Fibroblast of villous mesenchyme (primary cell): ENCODE measurements at regions not wholly inside any gene's neighbourhood (a gene's known extent, or its start where the extent isn't known, plus 50 kb on each side); places are given as distances from the start of the nearest gene placed in this dataset.

ENCODE experiments used
- DNase-seq: peaks from one replicate; pipeline ENCODE4 v3.0.0-alpha.2; 2010; ENCODE audit warnings: low read depth
- H3K4me3 ChIP-seq: 2 replicates; pipeline ENCODE4 v1.5.1; 2011; ENCODE audit warnings: low read depth, mild to moderate bottlenecking, low read length
- TF ChIP-seq, protein P1 (sequence below): IDR thresholded peaks from 2 replicates; pipeline ENCODE4 v1.5.1; 2012; ENCODE audit warnings: low read depth, mild to moderate bottlenecking, low read length; ENCODE audit not compliant: insufficient read depth

DNA sequence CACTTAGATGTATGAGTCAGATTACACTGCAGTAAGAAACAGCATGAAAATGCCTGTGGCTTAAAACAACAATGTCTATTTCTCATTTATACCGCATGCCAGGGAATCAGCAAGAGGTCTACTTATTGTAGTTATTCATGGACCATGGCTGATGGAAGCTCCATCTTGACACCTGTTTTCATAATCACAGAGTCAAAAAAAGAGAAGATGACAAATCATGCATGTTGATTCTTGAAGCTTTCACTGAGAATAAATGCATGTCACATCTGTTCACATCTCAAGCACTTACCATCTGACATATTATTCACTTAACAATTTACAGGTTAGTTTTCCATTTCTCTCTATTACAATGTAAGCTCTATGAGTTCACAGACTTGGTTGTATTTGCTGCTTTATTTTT, 194.2 kb upstream of the SLITRK2 start:
- H3K4me3 ChIP-seq = no peak overlapping the region
- DNase-seq = no peak
- TF ChIP-seq, protein P1, sequence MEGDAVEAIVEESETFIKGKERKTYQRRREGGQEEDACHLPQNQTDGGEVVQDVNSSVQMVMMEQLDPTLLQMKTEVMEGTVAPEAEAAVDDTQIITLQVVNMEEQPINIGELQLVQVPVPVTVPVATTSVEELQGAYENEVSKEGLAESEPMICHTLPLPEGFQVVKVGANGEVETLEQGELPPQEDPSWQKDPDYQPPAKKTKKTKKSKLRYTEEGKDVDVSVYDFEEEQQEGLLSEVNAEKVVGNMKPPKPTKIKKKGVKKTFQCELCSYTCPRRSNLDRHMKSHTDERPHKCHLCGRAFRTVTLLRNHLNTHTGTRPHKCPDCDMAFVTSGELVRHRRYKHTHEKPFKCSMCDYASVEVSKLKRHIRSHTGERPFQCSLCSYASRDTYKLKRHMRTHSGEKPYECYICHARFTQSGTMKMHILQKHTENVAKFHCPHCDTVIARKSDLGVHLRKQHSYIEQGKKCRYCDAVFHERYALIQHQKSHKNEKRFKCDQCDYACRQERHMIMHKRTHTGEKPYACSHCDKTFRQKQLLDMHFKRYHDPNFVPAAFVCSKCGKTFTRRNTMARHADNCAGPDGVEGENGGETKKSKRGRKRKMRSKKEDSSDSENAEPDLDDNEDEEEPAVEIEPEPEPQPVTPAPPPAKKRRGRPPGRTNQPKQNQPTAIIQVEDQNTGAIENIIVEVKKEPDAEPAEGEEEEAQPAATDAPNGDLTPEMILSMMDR = no peak

DNA sequence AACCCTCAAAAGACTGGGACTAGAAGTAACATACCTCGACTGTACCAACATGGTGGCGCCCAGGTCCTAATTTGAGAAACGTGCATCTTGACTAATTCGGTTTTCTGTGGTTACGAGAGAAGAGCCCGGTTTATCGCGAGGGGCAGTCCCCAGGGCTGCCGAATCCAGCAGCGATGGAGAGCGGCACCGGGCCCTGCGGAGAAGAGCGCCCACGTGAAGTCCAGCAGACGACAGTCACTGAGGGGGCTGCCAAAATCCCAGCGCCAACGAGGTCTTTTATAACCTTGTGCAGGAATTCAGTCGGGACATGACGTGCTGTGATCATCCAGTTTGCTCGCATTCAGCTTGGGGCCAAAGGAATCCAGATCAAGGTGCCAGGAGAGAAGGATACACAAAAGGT, 187.5 kb upstream of the SLITRK2 start:
- DNase-seq = no peak
- no peak overlapping the region for H3K4me3 ChIP-seq
- TF ChIP-seq, protein P1 = no peak

DNA sequence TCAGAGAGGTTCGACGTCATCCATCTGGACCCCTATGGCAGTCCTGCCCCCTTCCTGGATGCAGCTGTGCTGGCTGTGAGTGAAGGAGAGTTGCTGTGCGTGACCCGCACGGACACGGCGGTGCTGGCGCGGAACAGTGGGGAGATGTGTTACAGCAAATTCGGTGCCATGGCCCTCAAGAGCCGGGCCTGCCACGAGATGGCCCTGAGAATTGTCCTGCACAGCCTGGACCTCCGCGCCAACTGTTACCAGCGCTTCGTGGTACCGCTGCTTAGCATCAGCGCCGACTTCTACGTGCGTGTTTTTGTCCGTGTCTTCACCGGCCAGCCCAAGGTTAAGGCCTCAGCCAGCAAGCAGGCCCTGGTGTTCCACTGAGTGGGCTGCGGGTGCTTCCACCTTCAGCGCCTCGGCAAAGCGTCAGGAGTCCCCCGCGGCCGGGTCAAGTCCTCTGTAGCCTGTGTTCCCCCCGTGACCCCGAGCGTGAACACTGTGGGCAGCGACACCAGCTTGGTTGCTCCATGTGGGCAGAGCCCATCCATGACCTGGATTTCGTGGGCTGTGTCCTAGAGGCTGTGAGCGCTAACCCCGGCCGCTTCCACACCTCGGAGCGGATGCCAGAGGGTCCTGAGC, 186.7 kb upstream of the SLITRK2 start:
- H3K4me3 ChIP-seq = no peak overlapping the region
- DNase-seq = no peak
- TF ChIP-seq, protein P1 = no peak

DNA sequence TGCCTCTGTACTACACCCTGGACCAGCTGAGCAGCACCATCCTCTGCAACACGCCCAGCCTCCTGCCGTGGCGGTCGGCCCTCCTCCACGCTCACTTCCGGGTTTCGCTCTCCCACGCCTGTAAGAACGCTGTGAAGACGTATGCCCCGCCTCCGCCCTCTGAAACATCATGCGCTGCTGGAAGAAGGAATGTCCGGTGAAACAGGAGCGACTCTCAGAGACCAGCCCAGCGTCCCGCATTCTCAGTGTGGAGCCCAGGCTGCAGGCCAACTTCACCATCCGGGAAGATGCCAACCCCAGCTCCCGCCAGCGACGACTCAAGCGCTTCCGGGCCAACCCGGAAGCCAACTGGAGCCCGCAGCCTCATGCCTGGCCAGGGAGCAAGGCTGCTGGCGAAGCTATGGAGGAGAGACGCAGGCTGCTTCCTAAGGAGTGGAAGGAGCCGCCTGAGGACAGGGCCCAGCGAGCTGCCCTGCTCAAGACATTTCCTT, 186.1 kb upstream of the SLITRK2 start:
- DNase-seq = no peak
- H3K4me3 ChIP-seq = no peak overlapping the region
- TF ChIP-seq, protein P1 = no peak

DNA sequence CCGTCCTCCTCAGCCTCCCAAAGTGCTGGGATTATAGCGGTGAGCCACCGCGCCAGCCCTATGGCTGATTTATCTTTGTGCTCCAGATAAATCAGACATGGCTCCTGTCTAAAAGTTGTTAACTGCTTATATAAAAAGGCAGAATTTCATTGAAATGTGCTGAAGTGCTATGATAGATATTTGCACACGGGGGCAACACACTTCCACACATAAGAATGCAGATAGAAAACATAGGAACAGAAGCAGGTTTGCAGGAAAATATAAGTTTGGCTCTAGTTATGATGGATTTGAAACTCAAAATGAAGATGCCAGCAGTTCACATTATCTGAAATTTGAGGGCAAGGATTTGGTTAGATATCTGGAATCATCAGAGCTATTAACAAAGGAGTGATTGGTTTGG, 163.1 kb upstream of the SLITRK2 start:
- no peak overlapping the region for H3K4me3 ChIP-seq
- no peak for DNase-seq
- TF ChIP-seq, protein P1 = no peak

DNA sequence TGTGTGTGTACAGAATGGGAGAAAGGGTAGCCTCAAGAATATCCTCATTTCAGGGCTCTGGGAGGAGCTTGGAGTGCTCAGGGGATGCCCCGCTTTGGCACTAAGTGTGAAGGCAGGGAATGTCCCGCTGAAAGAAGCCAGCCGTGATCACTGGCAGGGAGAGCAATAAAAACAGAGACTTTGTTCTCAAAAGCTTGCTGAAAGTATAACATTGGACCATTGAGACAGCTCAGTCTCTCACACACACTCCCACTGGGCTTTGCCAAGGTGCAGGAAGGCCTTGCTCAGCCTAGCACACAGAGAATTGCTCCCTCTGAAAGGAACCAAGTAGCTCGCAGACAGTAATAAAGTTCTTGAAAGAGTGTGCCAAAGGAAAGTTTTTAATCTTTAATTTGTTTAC, 143.8 kb upstream of the SLITRK2 start:
- H3K4me3 ChIP-seq = no peak overlapping the region
- TF ChIP-seq, protein P1 = no peak
- DNase-seq = no peak

DNA sequence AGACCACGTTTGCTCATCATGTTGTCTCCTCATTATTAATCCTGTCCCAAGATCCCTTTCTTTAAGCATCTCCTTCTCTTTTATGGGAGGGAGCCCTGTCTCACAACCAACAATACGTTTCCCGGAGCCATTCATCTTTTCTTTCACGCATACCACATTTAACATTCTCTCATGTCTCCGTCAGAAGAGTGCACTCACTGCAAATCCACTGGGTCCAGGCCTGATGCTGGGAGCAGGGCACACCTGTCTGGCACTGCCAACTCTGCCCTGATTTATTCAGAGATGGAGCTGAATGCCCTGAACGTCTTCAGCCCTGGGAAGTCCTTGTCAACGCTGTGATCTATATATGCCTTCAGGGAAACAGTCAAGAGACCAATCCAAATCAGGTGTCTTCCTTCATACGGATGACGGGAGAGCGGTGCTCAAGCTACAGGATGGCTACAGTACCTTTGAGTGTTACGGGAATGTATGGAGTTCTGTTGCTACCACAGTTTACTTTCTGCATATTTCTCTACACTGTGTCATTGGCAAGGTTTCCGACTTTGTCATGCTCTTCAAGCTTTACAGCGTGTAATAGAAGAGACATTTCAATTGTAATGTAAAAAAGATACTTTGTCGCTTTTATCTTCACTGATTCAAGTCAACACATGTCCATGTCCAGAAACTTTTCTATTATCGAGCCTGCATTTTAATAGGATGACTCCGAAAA, 140.4 kb upstream of the SLITRK2 start:
- TF ChIP-seq, protein P1 = no peak
- no peak for DNase-seq
- H3K4me3 ChIP-seq = no peak overlapping the region
